ENCODE measurements at regions not wholly inside any gene's neighbourhood (a gene's known extent, or its start where the extent isn't known, plus 50 kb on each side); places are given as distances from the start of the nearest gene placed in this dataset.
A peak's percentile ranks its signal among the peaks of the same experiment; 100 is the strongest.
"Not testable (repeated sequence)": the region's sequence is repeated elsewhere in the genome, so short reads cannot be mapped to it uniquely, and the experiment has no call there.

GRCh38 chr7:46091071-46091470 lies 170.0 kb upstream of the IGFBP3 start:
- in situ Hi-C loops (cut with HindIII; ENCODE audit: low pct_ligation_motif_present, low sequenced_read_pairs): no loop called here
- TF ChIP-seq CTCF (IDR thresholded peaks at IDR 0.05; ENCODE audit: low read depth, low read length, missing control alignments): no peak

GRCh38 chr7:46089281-46089680 lies 168.2 kb upstream of the IGFBP3 start:
- Histone ChIP-seq H3K27me3 (replicated peaks) (no peaks in the 10 kb centered on the region), H3K4me3 (ENCODE audit: low read depth, low read length) (no peak overlapping the region), H3K27ac (peak overlapping the region; percentile 87), H3K36me3 (replicated peaks) (no peaks in the 10 kb centered on the region)
- in situ Hi-C loops (cut with HindIII; ENCODE audit: low pct_ligation_motif_present, low sequenced_read_pairs): no loop called here
- no peak for TF ChIP-seq CTCF (IDR thresholded peaks at IDR 0.05; ENCODE audit: low read depth, low read length, missing control alignments)
- DNase-seq: peak; percentile 58

More at GRCh38 chr7:46091071-46091470, 170.0 kb upstream of the IGFBP3 start:
- DNase-seq: no peak
- Histone ChIP-seq H3K36me3 (replicated peaks) (no peaks in the 10 kb centered on the region), H3K4me3 (ENCODE audit: low read depth, low read length) (no peak overlapping the region), H3K27ac (no peak overlapping the region), H3K27me3 (replicated peaks) (no peaks in the 10 kb centered on the region)

GRCh38 chr7:46088486-46088885 lies 167.4 kb upstream of the IGFBP3 start:
- H3K27ac ChIP-seq: peak overlapping the region; percentile 87
- H3K36me3 ChIP-seq (replicated peaks); H3K4me3 ChIP-seq (ENCODE audit: low read depth, low read length); H3K27me3 ChIP-seq (replicated peaks); in situ Hi-C loops (cut with HindIII; ENCODE audit: low pct_ligation_motif_present, low sequenced_read_pairs): not testable (repeated sequence)
- DNase-seq: peak; percentile 93

- no peak overlapping the region for H3K4me3 ChIP-seq (ENCODE audit: low read depth, low read length)
- DNase-seq: no peak
- TF ChIP-seq CTCF (IDR thresholded peaks at IDR 0.05; ENCODE audit: low read depth, low read length, missing control alignments): no peak
- no peaks in the 10 kb centered on the region for H3K27me3 ChIP-seq (replicated peaks)
- in situ Hi-C loops (cut with HindIII; ENCODE audit: low pct_ligation_motif_present, low sequenced_read_pairs): no loop called here
- H3K27ac ChIP-seq: no peak overlapping the region
- no peaks in the 10 kb centered on the region for H3K36me3 ChIP-seq (replicated peaks)
Observed at GRCh38 chr7:46080595-46081159, 159.6 kb upstream of the IGFBP3 start.

GRCh38 chr7:46079421-46079820 lies 158.3 kb upstream of the IGFBP3 start:
- in situ Hi-C loops (cut with HindIII; ENCODE audit: low pct_ligation_motif_present, low sequenced_read_pairs): no loop called here
- no peaks in the 10 kb centered on the region for H3K27me3 ChIP-seq (replicated peaks)
- no peak for TF ChIP-seq CTCF (IDR thresholded peaks at IDR 0.05; ENCODE audit: low read depth, low read length, missing control alignments)
- no peak for DNase-seq
- H3K36me3 ChIP-seq (replicated peaks): no peaks in the 10 kb centered on the region
- H3K27ac ChIP-seq: no peak overlapping the region
- H3K4me3 ChIP-seq (ENCODE audit: low read depth, low read length): no peak overlapping the region

- no peak overlapping the region for H3K27ac ChIP-seq
- no peak for TF ChIP-seq CTCF (IDR thresholded peaks at IDR 0.05; ENCODE audit: low read depth, low read length, missing control alignments)
- in situ Hi-C loops (cut with HindIII; ENCODE audit: low pct_ligation_motif_present, low sequenced_read_pairs): no loop called here
- no peaks in the 10 kb centered on the region for H3K36me3 ChIP-seq (replicated peaks)
- no peak for DNase-seq
- H3K27me3 ChIP-seq (replicated peaks): no peaks in the 10 kb centered on the region
- no peak overlapping the region for H3K4me3 ChIP-seq (ENCODE audit: low read depth, low read length)
Observed at GRCh38 chr7:46076527-46076926, 155.5 kb upstream of the IGFBP3 start.

All from brain microvascular endothelial cell (primary cell).